HG03520 (cell line): ENCODE measurements at regions not wholly inside any gene's neighbourhood (a gene's known extent, or its start where the extent isn't known, plus 50 kb on each side); places are given as distances from the start of the nearest gene placed in this dataset.
"Not testable (repeated sequence)": the region's sequence is repeated elsewhere in the genome, so short reads cannot be mapped to it uniquely, and the experiment has no call there.

Source experiments
- ATAC-seq: cut with Tn5 transposase; IDR thresholded peaks from one replicate; pipeline ENCODE4 v1.9.1; 2021; ENCODE audit warnings: mild to moderate bottlenecking, moderate library complexity; ENCODE audit not compliant: unreplicated experiment

- ATAC-seq: no peak
Observed at GRCh38 chr10:29732918-29733317, 98.1 kb upstream of the SVIL start.

GRCh38 chr10:29731760-29732159, 97.0 kb upstream of the SVIL start:
- no peak for ATAC-seq

- ATAC-seq: no peak
Observed at GRCh38 chr10:29730969-29731368, 96.2 kb upstream of the SVIL start.

GRCh38 chr10:29730458-29730857, 95.7 kb upstream of the SVIL start:
- no peak for ATAC-seq

- no peak for ATAC-seq
Observed at GRCh38 chr10:29728541-29729049, 93.8 kb upstream of the SVIL start.

GRCh38 chr10:29725927-29726326, 91.2 kb upstream of the SVIL start:
- not testable (repeated sequence) for ATAC-seq

- no peak for ATAC-seq
Observed at GRCh38 chr10:29725133-29725720, 90.5 kb upstream of the SVIL start.

GRCh38 chr10:29723726-29724125, 89.0 kb upstream of the SVIL start:
- ATAC-seq: no peak

- no peak for ATAC-seq
Observed at GRCh38 chr10:29722777-29723176, 88.0 kb upstream of the SVIL start.

- ATAC-seq: no peak
Observed at GRCh38 chr10:29720149-29720548, 85.4 kb upstream of the SVIL start.

- ATAC-seq: no peak
Observed at GRCh38 chr10:29719281-29719675, 84.5 kb upstream of the SVIL start.

- ATAC-seq: no peak
Observed at GRCh38 chr10:29715296-29715695, 80.5 kb upstream of the SVIL start.

- no peak for ATAC-seq
Observed at GRCh38 chr10:29714096-29714874, 79.5 kb upstream of the SVIL start.

GRCh38 chr10:29713450-29713849, 78.7 kb upstream of the SVIL start:
- ATAC-seq: no peak

GRCh38 chr10:29712108-29712507, 77.3 kb upstream of the SVIL start:
- ATAC-seq: no peak

GRCh38 chr10:29710128-29710527, 75.4 kb upstream of the SVIL start:
- ATAC-seq: no peak

GRCh38 chr10:29709484-29710002, 74.8 kb upstream of the SVIL start:
- no peak for ATAC-seq

GRCh38 chr10:29703271-29703670, 68.5 kb upstream of the SVIL start:
- no peak for ATAC-seq

GRCh38 chr10:29702273-29703164, 67.7 kb upstream of the SVIL start:
- ATAC-seq: no peak

GRCh38 chr10:29701306-29701705, 66.5 kb upstream of the SVIL start:
- no peak for ATAC-seq

GRCh38 chr10:29699621-29700020, 64.8 kb upstream of the SVIL start:
- ATAC-seq: no peak
